Stimulated activated CD4-positive, alpha-beta T cell treated with anti-CD3 and anti-CD28 coated beads, TNF-alpha, amount 100 ng/mL, for 1 hour (primary cell): ENCODE measurements at regions not wholly inside any gene's neighbourhood (a gene's known extent, or its start where the extent isn't known, plus 50 kb on each side); places are given as distances from the start of the nearest gene placed in this dataset.
A peak's percentile ranks its signal among the peaks of the same experiment; 100 is the strongest.

ENCODE experiments used
- DNase-seq, 3 donors: peaks; one replicate each; pipeline ENCODE4 v3.0.0-alpha.2; 2020; ENCODE audit warnings: low read depth in 3 of 3, low spot score in 1 of 3

GRCh38 chr12:127667131-127667685, 599.8 kb upstream of the TMEM132C start:
- DNase-seq = no peak

GRCh38 chr12:127670294-127670693, 596.7 kb upstream of the TMEM132C start:
- DNase-seq = no peak

- DNase-seq = no peak
Observed at GRCh38 chr12:127670796-127671195, 596.2 kb upstream of the TMEM132C start.

GRCh38 chr12:127675936-127676335, 591.0 kb upstream of the TMEM132C start:
- no peak for DNase-seq

- DNase-seq = peak in 1 of 3 donors; percentile 4
Observed at GRCh38 chr12:127677537-127678131, 589.3 kb upstream of the TMEM132C start.

GRCh38 chr12:127678945-127679344, 588.0 kb upstream of the TMEM132C start:
- no peak for DNase-seq

GRCh38 chr12:127680516-127680915, 586.5 kb upstream of the TMEM132C start:
- no peak for DNase-seq

GRCh38 chr12:127681151-127681754, 585.7 kb upstream of the TMEM132C start:
- DNase-seq = no peak

GRCh38 chr12:127685491-127685890, 581.5 kb upstream of the TMEM132C start:
- DNase-seq = no peak

GRCh38 chr12:127685931-127686330, 581.0 kb upstream of the TMEM132C start:
- no peak for DNase-seq

- no peak for DNase-seq
Observed at GRCh38 chr12:127687181-127687580, 579.8 kb upstream of the TMEM132C start.

GRCh38 chr12:127688906-127689428, 578.0 kb upstream of the TMEM132C start:
- DNase-seq = no peak

- DNase-seq = no peak
Observed at GRCh38 chr12:127690161-127690560, 576.8 kb upstream of the TMEM132C start.

GRCh38 chr12:127696963-127697362, 570.0 kb upstream of the TMEM132C start:
- DNase-seq = no peak

- DNase-seq = no peak
Observed at GRCh38 chr12:127703026-127703425, 563.9 kb upstream of the TMEM132C start.

GRCh38 chr12:127711108-127711507, 555.9 kb upstream of the TMEM132C start:
- no peak for DNase-seq

GRCh38 chr12:127712561-127712960, 554.4 kb upstream of the TMEM132C start:
- no peak for DNase-seq

GRCh38 chr12:127716166-127716565, 550.8 kb upstream of the TMEM132C start:
- no peak for DNase-seq

GRCh38 chr12:127717278-127717677, 549.7 kb upstream of the TMEM132C start:
- DNase-seq = no peak

GRCh38 chr12:127720334-127720733, 546.6 kb upstream of the TMEM132C start:
- DNase-seq = no peak

- DNase-seq = no peak
Observed at GRCh38 chr12:127722611-127723010, 544.4 kb upstream of the TMEM132C start.

GRCh38 chr12:127723251-127723650, 543.7 kb upstream of the TMEM132C start:
- DNase-seq = no peak
